Hepatic stellate cell (primary cell): ENCODE measurements at regions not wholly inside any gene's neighbourhood (a gene's known extent, or its start where the extent isn't known, plus 50 kb on each side); places are given as distances from the start of the nearest gene placed in this dataset.

ENCODE experiments used
- DNase-seq: peaks from one replicate; pipeline ENCODE4 v3.0.0; 2011; ENCODE audit warnings: low spot score

DNA sequence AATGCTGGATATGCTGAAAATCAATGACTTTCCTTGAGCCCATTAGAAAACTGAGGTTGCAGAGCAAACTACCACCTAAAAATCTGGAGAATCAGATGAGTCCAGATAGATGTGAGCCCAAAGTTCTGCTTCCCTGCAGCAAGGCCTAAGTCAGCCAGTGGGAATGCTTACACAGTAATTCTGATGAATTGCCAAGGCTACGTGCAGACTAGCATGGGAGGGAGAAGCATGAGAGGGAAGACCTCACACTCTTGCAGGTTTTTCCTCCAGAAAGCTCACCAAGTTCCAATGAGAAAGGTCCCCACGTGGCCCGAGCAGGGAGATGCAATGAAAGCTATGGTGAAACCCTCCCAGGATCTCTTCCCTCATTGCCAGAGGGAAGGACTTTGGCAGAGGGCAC, 104.8 kb upstream of the SIRPA start:
- no peak for DNase-seq

DNA sequence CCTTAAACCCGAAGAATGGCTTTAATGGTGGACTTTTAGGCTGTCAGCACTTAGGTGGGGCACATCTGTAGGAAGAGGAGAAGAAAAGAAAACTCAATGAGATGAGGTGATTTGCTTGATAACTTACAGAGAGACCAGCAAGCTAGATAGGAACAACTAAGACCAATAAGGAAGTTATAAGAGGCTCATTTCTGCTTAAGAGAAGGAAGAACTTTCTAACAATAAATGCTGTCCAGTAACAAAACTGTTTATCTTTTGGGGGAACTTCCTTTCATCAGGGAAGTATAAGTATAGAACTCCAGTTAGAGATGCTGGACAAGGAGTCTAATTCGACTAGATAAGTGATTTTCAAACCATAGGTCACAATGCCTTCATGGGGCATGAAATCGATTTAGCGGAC, 107.2 kb upstream of the SIRPA start:
- no peak for DNase-seq

DNA sequence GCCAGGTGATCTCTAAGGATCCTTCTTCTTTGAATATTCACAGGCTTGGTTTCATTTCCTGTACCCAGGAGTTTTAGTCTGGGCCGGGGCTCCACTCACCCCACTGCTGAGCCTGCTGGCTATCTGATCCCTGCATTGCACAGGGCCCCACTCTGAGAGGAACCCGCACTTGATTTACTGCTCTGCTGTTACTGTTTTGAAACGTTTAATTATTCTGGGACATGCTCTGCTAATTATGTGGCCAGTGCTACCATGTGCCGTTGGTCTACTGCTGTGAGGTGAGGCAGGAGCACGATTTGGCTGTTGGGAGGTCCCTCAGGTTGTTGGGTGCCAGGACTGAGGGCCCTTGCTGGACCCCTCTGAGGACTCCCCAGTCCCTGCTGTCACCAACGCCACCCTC, 108.7 kb upstream of the SIRPA start:
- no peak for DNase-seq

DNA sequence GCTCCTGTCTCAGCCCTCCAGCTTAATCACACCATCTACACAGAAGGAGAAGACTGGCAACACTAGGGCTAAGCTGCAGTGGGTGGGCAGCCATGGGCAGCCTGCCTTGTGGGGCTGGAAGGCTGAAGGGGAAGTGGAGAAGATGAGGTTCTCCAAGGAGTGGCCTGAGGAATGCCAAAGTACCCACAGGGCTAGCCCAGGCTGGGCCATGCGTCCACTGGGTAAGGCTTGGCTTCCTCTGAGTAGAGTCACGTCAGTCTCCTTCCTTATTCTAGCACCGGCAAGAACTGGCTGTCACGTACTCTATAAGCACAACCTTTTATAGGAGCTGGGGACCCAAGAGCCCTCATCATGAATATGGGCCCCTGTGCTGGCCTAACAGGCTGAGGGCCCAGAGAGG, 110.6 kb upstream of the SIRPA start:
- no peak for DNase-seq

DNA sequence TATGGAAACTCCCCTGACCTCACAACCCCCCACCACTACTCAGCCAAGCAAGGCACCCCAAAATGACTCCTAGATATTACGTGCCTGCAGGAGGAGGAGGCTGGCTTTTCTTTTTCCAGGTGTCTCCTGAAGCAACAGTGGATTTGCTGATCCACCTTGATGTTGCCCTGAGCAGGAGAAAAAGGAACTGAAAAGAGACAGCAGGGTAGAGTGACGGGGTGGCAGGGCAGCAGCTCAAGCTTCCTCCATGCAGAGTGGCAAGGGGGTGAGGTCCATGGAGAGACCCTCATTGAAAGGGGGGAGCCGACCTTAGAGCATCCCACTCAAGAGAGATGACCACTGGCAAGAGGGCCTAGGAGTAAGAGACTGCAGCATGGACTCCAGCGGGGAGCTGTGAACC, 112.0 kb upstream of the SIRPA start:
- no peak for DNase-seq

GRCh38 chr20:1782181-1782580, 113.0 kb upstream of the SIRPA start:
- no peak for DNase-seq

GRCh38 chr20:1779567-1779966, 115.6 kb upstream of the SIRPA start:
- no peak for DNase-seq

GRCh38 chr20:1778338-1778737, 116.9 kb upstream of the SIRPA start:
- no peak for DNase-seq

DNA sequence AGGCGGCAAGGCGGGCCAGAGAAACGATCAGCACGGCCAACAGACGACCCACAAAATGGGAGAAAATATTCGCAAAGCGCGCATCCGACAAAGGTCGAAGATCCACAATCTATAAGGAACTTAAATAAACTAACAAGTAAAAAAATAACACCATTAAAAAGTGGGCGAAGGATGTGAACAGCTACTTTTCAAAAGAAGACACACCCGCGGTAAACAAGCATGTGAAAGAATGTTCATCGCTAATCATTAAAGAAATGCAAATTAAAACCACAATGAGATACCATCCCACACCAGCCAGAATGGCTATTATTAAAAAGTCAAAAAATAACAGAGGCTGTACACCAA, 117.8 kb upstream of the SIRPA start:
- DNase-seq, result no peak

- peak; percentile 67 for DNase-seq
These were observed 118.3 kb upstream of the SIRPA start for GRCh38 chr20:1776681-1777475.

DNA sequence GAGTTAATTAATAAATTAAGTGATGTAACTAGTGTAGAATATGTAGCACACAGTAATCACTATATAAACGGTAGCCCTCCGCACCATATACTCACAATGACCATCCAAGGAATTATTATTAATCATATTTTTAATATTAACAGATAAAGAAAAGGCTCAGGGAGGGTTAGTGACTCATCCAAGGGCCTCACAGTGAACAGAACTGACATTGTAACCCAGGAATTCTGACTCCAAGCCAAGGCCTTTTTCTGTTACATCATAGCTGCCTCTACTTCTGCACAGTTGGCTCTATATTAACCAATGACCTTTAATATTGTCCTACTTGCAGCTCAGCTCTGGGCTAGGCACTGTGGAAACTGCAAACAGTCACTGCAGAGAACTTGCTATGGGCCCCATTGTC, 117.5 kb upstream of the SIRPG start:
- no peak for DNase-seq

GRCh38 chr20:1774479-1774878, 116.9 kb upstream of the SIRPG start:
- no peak for DNase-seq

GRCh38 chr20:1773816-1774215, 116.2 kb upstream of the SIRPG start:
- no peak for DNase-seq

DNA sequence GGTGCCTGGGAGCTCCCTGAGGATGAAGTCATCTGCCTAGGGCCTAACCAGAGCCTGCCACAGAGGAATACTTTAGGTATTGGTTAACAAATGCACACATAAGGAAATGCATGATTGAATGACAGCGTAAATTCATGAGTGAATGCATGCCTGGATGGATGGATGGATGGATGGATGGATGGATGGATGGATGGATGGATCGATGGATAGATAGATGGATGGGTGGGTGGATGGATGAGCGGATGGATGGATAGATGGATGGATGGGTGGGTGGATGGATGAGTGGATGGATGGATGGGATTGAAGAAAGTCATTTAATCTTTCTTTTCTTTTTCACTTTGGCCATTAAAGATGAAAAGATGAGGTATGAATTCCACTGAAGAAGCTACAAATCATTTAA, 111.9 kb upstream of the SIRPG start:
- no peak for DNase-seq

GRCh38 chr20:1766731-1767130, 109.2 kb upstream of the SIRPG start:
- DNase-seq, result no peak

DNA sequence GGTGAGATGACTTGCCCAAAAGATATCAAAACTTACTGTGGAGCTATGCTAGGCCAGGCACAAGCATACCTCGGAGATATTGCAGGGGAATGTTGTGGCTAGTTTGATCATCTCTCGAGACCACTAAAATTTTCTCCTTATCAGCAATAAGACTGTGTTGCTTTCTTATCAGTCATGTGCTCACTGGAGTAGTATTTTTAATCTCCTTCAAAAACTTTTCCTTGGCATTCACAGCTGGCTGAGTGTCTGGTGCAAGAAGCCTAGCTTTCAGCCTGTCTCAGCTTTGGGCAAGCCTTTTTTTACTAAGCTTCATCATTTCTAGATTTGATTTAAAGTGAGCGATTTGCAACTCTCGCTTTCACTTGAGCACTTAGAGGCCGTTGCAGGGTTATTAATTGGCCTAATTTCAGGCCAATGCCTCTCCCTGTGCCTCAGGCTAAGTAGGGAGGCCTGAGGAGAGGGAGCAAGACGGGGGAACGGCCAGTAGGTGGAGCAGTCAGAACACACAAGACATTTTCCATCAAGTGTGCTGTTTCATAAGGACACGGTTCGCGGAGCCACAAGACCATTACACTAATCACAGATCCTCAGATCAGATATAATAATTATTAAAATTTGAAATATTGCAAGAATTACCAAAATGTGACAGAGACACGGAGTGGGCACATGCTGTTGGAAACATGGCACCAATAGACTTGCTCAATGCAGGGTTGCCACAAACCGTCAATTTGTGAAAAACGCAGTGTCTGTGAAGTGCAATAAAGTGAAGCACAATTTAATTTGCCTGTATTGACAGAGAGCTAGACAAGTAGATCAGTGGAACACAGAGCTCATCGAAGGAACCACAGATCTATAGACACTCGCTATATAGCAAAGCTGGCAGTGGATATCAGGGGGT, 106.8 kb upstream of the SIRPG start:
- peak; percentile 46 for DNase-seq

DNA sequence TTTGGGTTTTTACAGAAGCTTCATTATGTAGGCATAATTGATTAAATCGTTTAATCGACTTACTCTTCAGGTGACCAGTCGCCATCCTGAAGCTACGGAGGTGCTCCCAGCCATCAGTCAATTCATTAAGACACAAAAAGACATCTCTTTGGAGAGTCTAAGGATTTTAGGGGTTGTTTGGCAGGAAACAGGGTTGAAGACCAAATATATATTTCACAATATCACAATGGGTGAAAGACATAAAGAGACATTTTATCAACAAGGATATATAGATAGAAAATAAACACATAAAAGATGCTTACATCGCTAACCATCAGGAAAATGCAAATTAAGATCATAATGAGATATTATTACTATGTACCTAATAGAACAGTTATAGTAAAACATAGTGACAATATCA, 104.0 kb upstream of the SIRPG start:
- DNase-seq, result no peak

- DNase-seq, result no peak
These were observed 103.5 kb upstream of the SIRPG start for GRCh38 chr20:1761116-1761515.

DNA sequence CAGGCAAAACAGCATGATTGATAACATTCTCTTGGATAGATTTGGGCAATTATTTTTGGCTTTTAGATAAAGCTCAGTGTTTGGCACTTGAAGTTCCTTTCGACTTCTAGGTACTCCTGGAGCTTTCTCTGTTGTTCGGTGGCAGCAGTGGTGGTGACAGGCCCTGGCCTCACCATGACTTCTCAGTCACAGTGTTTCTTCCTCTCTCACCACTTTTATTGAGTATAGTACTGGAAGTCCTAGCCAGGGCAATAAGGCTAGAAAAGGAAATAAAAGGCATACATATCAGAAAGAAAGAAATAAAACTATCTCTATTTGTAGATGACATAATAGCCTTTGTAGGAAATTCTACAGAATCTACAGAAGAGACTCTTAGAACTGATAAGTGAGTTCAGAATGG, 101.2 kb upstream of the SIRPG start:
- no peak for DNase-seq

DNA sequence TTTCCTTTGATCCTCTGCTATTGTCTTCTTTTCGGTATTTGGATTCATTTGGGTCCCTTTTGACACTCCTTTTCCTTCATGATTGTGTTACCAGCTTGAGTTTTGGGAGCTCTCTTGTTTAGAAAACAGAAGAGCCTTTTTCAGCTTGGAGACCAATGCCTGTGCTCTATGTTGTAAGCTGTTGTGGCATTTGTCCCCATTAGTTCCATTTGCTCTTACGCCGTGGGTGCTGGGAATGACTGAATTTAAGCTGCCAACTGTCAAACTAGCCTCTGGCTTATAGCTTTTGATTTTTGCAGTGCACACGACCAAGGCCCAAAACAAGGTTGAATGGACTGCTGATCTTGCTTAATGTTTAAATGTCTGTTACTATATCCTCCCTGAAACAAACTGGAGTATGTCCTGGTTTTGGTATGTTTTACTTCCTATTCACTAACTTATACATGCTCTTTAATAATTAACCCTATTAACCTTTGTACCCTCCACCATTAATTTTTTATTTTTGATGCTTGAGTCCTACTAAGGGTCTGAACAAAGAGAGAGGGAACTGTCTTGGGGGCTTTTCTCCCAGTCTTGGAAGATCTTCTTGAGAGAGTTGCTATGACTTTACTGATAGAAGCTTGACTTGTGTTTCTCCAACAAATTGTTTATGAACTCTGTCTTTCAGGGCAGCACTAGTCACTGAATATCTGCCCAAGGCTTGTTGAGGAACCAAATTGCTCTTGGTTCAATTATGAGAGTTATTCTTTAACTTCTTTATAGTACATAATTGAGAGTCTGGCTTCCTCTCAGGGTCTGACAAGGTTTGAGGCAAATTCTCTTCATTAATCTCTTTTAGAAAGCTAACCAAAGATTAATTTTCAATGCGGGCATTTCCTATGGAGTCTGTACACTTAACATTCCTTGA, 100.3 kb upstream of the SIRPG start:
- no peak for DNase-seq

DNA sequence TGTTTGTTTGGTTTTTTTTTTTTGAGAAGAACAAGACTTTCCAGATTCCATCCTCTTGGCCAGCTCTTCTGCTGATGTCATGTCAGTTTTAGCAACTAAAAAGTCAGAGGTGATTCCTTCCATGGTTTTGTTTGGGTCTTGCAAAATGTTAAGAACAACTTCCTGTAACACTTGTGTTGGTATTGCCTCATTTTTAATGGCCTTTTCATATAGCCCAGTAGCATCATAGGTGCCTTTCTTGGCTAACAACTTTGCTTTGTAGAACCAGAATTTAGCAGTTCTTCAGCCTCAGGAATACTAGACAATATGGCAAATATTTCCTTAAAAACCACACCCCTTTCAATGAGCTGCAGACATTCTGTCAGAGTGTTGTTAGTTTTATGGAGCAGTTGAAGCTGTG, 99.5 kb upstream of the SIRPG start:
- no peak for DNase-seq

- DNase-seq, result no peak
These were observed 97.2 kb upstream of the SIRPG start for GRCh38 chr20:1754749-1755148.

- DNase-seq, result no peak
These were observed 96.7 kb upstream of the SIRPG start for GRCh38 chr20:1754306-1754705.
